ENCODE measurements at regions not wholly inside any gene's neighbourhood (a gene's known extent, or its start where the extent isn't known, plus 50 kb on each side); places are given as distances from the start of the nearest gene placed in this dataset.

- DNase-seq (ENCODE audit: low read depth) = peak; percentile 49
Measured at GRCh38 chr6:22884456-22884855, 315.1 kb downstream of the HDGFL1 start.

- DNase-seq (ENCODE audit: low read depth) = no peak
Measured at GRCh38 chr6:22886650-22887581, 317.6 kb downstream of the HDGFL1 start.

- no peak for DNase-seq (ENCODE audit: low read depth)
Measured at GRCh38 chr6:22888163-22888752, 318.9 kb downstream of the HDGFL1 start.

GRCh38 chr6:22891934-22892333, 322.6 kb downstream of the HDGFL1 start:
- DNase-seq (ENCODE audit: low read depth) = no peak

- no peak for DNase-seq (ENCODE audit: low read depth)
Measured at GRCh38 chr6:22892452-22892851, 323.1 kb downstream of the HDGFL1 start.

- no peak for DNase-seq (ENCODE audit: low read depth)
Measured at GRCh38 chr6:22896696-22897095, 327.3 kb downstream of the HDGFL1 start.

- DNase-seq (ENCODE audit: low read depth) = no peak
Measured at GRCh38 chr6:22899426-22899825, 330.1 kb downstream of the HDGFL1 start.

- DNase-seq (ENCODE audit: low read depth) = no peak
Measured at GRCh38 chr6:22903826-22904225, 334.5 kb downstream of the HDGFL1 start.

GRCh38 chr6:22904431-22904830, 335.1 kb downstream of the HDGFL1 start:
- no peak for DNase-seq (ENCODE audit: low read depth)

- DNase-seq (ENCODE audit: low read depth) = no peak
Measured at GRCh38 chr6:22906091-22906549, 336.8 kb downstream of the HDGFL1 start.

- no peak for DNase-seq (ENCODE audit: low read depth)
Measured at GRCh38 chr6:22907085-22907484, 337.7 kb downstream of the HDGFL1 start.

GRCh38 chr6:22910370-22910769, 341.0 kb downstream of the HDGFL1 start:
- DNase-seq (ENCODE audit: low read depth) = no peak

GRCh38 chr6:22913612-22914011, 344.2 kb downstream of the HDGFL1 start:
- no peak for DNase-seq (ENCODE audit: low read depth)

GRCh38 chr6:22917344-22917743, 348.0 kb downstream of the HDGFL1 start:
- no peak for DNase-seq (ENCODE audit: low read depth)

GRCh38 chr6:22921828-22922227, 352.5 kb downstream of the HDGFL1 start:
- no peak for DNase-seq (ENCODE audit: low read depth)

- no peak for DNase-seq (ENCODE audit: low read depth)
Measured at GRCh38 chr6:22925304-22925835, 356.0 kb downstream of the HDGFL1 start.

GRCh38 chr6:22925920-22926789, 356.8 kb downstream of the HDGFL1 start:
- no peak for DNase-seq (ENCODE audit: low read depth)

GRCh38 chr6:22926790-22927354, 357.5 kb downstream of the HDGFL1 start:
- no peak for DNase-seq (ENCODE audit: low read depth)

GRCh38 chr6:22928775-22929174, 359.4 kb downstream of the HDGFL1 start:
- no peak for DNase-seq (ENCODE audit: low read depth)

- DNase-seq (ENCODE audit: low read depth) = peak; percentile 5
Measured at GRCh38 chr6:22929311-22929985, 360.1 kb downstream of the HDGFL1 start.

Measured in CMK (cell line).